HG02884 (cell line): ENCODE measurements at regions not wholly inside any gene's neighbourhood (a gene's known extent, or its start where the extent isn't known, plus 50 kb on each side); places are given as distances from the start of the nearest gene placed in this dataset.

Source experiments
- ATAC-seq: cut with Tn5 transposase; IDR thresholded peaks from one replicate; pipeline ENCODE4 v1.9.1; 2021; ENCODE audit warnings: mild to moderate bottlenecking, moderate library complexity; ENCODE audit not compliant: unreplicated experiment

DNA sequence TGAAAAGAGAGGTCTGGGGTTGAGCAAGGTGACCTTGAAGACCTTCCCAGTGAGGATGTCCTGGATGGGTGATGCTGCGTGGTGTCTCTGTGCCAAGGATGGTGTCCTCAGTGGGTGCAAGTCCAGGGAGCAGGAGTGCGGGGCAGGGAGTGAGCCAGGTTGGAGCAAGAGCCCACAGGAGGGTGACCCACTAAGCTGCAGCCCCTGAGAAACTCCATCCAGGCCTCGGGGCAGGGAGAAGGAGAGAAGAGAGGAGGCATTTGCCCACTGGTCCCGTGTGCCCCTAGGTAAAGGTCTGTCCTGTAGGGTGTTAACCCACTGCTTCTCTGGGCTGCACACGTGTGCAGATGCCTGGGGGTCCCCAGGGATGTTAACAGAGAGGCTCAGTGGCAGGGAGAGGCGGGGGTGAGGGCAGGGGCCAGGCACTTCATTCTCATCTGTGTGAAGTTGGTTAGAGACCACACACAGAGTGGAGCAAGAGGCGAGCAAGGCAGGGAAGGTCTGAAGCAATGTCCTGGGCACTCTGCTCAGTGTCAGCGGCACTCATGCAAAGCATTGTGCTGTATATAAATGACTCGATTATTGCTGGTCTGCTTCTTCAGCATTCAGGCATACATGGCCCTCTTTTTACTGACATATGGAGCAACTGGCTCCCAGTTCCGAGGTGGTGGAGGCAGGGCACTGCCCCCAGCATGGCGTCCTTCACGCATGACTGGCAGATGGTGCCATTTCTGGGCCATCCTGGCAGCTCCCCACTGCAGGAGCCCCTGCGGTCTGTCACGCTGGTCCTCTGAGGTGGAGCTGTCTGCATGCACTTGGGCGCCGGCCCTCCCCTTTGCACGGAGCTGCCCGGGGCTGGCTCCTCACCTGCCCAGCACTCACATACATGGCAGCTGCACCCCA is 117.2 kb upstream of the HS6ST1 start:
- no peak for ATAC-seq

DNA sequence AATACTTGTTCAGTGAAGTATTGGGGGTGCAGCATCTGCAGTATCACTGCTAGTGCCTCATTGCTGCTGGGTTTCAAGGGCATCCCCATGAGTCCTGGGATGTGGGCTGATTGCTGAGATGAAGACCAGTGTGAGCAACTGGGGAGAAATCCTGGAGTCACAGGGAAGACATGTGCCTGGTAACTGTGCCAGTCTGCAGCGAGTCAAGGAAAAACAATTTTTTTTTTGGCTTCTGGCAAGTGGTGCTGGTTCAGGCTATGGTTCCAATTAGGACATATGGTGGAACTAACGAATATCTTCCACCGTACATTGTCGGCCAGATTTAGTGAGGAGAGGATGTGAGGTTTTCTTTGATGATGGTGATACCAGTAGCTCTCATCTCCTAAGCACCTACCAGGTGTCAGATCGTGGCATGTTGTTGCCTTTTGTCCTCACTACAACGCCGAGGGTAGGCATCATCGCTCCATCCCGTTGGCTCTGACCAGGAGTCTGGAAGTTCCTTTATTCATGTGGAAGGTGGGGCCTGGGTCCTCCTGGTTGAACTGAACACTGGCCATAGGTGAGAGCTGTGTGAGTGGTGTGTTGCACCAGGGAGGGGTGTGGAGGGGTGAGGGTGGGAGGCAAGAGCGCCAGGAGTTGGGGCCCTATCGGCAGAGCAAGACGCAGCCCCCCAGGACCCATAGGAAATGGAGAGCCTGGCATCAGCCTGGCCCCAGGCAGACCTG is 118.0 kb upstream of the HS6ST1 start:
- no peak for ATAC-seq

DNA sequence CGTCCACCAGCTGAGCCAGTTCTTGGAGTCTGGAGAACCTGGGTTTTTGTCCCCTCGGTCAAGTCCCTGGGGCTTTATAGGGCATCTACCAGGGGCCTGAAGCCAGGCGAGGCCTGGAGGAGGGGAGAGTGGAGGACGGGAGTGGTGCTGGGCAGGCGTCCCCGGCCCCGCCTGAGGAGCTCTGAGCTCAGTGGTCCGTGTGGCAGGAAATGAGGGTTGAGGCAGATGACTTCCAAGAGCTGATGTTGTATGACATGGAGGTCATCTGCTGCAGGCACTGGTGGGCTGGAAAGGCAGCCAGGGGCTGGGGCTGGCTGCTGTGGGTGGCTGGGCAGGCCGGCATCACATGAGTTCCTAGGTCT is 118.5 kb upstream of the HS6ST1 start:
- no peak for ATAC-seq

DNA sequence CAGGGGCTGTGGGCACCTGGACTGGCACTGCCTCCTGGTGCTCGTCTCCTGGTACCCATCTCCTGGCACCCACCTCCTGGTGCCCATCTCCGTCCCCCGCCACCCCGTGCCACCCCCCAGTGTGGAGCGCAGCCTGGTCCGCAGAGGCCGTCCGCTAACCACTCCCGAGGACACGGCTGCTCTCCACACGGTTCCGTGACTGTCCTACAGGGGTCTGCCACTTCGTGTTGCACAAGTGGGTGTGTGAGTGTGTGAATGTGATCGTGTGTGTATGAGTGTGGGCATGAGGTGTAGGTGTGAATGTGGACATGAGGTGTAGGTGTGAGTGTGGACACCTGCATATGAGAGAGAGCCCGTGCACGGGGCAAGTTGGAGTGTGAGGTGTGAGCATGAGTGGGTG is 119.4 kb upstream of the HS6ST1 start:
- ATAC-seq: no peak

- ATAC-seq: no peak
Observed at GRCh38 chr2:128438586-128438985, 119.9 kb upstream of the HS6ST1 start.

GRCh38 chr2:128439031-128439790 is 120.5 kb upstream of the HS6ST1 start:
- ATAC-seq: no peak

DNA sequence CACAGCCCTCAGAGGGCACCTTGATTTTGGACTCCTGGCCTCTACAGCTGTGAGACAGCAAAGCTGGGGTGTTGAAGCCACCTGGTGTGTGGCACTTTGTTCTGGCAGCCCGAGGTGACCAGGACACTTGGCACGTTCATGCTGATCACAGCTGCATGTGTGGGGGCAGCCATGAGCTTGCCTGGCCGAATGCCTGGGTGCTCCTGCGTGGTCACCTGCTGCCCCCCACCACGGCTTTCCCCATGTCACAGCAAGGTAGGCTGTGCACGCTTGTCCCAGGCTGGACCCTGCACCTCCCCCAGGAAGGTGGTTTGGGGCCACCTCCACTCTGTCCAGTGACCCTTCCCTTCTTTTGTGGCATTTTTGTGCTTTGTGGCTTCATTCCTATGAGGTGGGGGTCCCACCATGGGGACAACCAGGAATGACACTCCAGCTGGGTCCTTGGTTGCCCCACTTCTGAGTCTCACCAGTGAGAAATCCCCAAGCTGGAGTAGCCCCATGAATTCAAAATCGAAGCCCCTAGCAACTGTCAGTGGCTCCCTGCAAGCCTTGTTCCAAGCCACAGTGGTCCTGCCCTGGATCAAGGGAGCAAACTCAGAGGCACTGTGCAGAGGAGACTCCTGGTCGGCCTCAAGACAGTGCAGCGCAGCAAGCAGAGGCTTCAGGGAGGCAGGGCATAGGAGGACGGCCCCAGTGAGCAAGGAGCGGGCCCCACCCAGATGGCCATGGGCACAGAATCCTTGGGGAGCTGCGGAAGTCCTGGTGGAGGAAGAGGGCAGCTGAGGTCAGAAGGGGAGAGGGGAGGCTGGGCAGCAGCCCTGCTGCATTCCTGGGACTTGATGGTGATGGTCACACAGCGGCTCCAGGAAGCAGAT is 121.4 kb upstream of the HS6ST1 start:
- no peak for ATAC-seq

- no peak for ATAC-seq
Observed at GRCh38 chr2:128440666-128441340, 122.1 kb upstream of the HS6ST1 start.

GRCh38 chr2:128441341-128442052 is 122.8 kb upstream of the HS6ST1 start:
- no peak for ATAC-seq

- ATAC-seq: no peak
Observed at GRCh38 chr2:128442053-128442751, 123.5 kb upstream of the HS6ST1 start.

- ATAC-seq: no peak
Observed at GRCh38 chr2:128442891-128443302, 124.2 kb upstream of the HS6ST1 start.

DNA sequence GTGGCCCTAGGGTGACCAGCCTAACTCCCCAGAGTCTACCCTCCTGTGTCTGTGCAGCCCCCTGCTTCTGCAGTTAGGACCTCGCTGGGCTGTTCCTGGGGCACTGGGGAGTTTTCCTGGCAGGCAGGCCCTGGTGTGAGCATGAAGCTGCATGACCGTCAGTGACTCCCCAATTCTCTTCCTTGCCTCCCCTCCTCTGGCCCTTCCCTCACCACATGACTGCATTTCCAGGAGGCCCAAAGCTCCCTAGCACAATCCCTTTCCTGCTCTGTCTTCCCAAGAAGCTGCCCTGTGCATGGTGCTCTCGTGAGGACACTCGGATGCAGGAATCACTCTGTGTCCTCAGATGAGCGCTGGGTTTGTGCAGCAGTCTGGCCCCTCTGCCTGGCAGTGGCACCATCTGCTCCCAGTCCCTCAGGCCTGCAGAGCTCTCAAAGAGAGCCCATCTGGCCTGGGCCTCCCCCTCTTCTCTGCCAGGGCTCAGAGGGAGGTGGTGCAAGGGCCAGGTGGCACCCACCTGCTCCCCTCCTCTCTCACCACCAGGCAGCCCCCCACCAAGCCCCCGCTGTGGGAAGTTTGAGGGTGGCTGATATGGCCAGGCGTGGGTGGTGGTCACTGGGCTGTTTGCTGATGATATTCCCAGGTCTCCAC is 125.6 kb upstream of the HS6ST1 start:
- ATAC-seq: no peak

GRCh38 chr2:128444816-128445522 is 126.3 kb upstream of the HS6ST1 start:
- ATAC-seq: no peak

DNA sequence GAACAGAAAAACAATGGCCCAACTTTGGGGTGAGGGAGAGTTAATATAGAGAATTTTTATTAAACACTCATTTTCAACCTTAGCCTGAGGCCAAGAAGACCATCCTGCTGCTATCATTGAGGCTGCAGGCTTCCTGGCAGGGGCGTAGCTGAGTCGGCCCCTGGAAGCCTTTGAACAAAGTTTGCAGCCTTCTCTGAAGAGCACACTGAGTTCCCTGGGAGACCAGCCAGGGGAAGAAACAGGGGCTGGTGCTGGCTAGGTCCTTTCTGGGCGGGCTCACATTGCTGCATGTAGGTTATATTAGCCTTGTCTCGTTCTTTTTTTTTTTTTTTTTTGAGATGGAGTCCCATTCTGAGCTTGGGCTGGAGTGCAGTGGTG is 126.8 kb upstream of the HS6ST1 start:
- ATAC-seq: no peak

- ATAC-seq: no peak
Observed at GRCh38 chr2:128446049-128446873, 127.6 kb upstream of the HS6ST1 start.

DNA sequence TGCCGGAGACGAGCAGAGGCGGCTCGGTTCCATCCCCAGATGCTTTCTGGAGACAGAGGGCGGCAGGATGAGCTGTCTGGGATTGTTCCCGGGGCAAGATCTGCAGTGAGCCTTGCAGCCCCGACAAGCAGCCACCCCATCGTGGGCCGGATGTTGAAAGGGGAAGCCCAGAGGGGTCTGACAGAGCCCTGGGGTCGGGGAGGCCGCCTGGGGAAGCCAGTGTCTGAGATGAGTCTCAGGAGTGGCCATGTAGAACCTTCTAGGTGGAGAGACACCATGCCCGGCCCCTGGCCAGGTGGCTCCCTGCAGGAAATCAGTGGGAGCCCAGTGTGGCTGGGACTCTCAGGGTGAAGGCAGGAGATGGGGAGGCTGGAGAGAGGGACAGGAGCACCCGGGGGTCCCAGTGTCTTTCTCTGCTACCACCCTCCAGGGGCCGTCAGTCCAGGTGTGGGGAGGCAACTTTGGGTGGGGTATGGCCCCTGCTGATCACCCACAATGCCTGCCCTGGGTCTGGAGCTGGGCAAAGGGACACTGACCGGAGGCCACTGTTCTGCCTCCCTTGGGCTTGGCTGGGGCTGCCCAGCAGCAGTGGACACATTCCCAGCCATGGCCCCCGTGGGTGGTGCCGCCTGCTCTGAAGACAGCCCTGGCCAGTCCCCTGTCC is 128.3 kb upstream of the HS6ST1 start:
- no peak for ATAC-seq
